ENCODE measurements at regions not wholly inside any gene's neighbourhood (a gene's known extent, or its start where the extent isn't known, plus 50 kb on each side); places are given as distances from the start of the nearest gene placed in this dataset.

DNA sequence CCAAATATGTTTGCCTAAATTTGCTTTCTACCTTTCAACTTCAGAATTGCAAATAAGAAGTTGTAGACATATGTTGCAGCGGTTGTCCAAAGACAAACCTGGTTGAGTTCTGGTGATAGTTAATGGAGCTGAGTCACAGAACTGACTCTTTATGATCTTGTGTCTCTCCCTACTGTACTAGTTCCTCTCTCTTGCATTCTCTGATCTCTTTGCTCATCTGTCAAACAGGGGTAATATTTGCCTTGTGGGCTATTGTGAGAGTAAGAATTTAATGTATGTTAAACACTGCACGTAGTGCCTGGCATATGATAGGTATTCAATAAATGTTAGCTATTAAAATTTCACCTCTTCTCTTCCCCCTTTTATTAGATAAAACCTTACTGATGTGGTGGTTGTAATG lies 283.5 kb upstream of the RGS6 start:
- intact Hi-C loops (cut with DNase I), result loop anchor here in 1 of 2 donors (5.0 kb wide), 1 partner anchor 111 kb away; no protein-coding TSS in a partner anchor
- no peak for DNase-seq (ENCODE audit: low spot score)

DNA sequence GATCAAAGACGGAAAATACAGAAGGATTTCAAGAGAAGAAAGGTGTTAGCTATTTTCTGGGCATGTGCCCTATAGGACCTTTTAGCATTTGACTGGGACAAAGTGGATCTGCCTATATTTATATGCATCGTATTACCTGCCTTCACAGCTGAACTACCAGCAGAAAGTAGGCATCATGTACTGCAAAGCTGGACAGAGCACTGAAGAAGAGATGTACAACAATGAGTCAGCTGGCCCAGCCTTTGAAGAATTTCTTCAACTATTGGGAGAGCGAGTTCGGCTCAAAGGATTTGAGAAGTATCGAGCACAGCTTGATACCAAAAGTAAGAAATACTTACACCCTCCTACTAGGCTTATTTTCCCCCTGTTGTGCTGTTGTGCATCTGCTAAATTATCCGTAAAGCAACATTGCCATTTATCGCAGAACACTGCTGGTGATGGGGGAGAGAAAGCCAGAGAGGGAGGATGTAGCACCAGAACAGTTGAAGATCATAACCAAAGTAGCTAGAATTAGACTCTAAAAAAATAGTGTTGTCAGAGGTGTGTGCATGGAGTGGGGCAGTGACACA lies 282.0 kb upstream of the RGS6 start:
- DNase-seq (ENCODE audit: low spot score), result no peak
- intact Hi-C loops (cut with DNase I), result no loop called here

DNA sequence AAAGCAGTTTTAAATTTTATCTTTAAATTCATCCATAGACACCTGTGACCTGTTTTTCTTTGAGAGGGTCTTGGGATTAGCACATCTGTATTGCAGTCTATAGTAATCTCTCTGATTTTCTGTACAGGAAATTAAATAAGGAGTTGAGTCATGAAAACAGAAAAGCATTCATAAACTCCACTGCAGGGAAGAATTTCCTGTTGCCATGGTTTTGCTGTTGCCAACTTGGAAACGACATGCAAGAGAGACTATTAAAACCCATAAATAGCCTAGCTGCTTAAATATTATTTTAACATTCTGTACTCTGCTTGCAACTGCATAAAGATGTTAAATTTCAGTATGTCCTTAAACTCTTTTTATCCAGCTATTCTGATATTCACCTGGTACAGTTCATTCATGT lies 281.0 kb upstream of the RGS6 start:
- intact Hi-C loops (cut with DNase I), result no loop called here
- no peak for DNase-seq (ENCODE audit: low spot score)

DNA sequence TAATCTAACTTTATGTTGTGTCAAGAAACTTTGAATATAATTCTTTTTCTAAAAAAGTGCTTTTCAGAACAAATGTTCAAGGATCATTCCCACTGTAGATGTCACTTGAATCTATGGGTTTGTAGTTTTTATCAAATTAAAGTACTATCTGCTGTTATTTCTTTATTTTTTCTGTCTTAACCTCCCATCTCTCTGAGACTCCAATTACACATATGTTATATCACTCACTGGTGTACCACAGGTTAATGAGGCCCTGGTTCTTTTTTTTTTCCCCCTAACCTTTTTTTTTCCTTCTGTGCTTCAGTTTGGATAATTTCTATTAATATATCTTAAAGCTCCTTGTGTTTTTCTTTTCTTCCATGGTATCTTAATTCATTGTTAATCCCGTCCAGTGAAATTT lies 279.9 kb upstream of the RGS6 start:
- intact Hi-C loops (cut with DNase I), result no loop called here
- DNase-seq (ENCODE audit: low spot score), result no peak

DNA sequence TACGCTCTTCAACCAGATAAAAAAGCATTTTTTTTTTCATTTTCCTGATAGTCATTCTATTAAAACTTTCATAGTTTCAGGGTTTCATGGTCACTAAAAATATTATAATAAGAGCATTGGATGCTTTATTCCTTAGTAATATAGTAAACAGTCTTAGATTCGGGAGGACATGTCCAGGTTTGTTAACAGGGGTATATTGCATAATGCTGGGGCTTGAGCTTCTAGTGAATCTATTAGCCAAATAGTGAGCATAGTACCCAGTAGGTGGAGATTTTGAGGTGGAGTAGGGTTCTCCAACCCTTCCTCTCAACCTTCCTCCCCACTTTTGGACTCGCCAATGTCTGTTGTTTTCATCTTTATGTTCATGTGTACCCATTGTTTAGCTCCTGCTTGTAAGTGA lies 277.4 kb upstream of the RGS6 start:
- intact Hi-C loops (cut with DNase I), result no loop called here
- DNase-seq (ENCODE audit: low spot score), result no peak

DNA sequence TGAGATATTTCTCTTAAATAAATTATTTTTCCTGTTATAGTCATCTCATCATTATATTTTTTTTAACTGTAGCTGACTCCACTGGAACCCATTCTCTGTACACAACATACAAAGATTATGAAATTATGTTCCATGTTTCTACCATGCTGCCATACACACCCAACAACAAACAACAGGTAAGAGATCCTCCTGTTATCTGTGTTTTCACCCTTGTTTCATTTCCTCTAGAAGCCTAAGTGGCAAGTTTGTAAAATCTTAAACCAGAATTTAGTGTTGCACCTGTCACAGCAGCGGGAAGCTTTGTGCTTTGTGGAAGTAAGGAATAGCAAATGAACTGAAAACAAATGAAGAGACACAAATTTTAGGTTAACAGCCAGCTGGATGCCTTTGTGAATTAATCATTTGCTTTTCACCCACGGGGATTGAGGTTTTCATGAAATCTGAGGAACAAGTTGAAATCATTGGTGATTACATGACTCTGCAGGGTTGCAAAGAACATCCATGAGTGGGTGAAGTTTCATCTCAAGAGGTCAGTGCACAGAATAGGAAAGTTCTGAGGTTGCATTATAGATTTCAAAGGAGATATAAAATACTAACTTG lies 273.9 kb upstream of the RGS6 start:
- intact Hi-C loops (cut with DNase I), result no loop called here
- no peak for DNase-seq (ENCODE audit: low spot score)

DNA sequence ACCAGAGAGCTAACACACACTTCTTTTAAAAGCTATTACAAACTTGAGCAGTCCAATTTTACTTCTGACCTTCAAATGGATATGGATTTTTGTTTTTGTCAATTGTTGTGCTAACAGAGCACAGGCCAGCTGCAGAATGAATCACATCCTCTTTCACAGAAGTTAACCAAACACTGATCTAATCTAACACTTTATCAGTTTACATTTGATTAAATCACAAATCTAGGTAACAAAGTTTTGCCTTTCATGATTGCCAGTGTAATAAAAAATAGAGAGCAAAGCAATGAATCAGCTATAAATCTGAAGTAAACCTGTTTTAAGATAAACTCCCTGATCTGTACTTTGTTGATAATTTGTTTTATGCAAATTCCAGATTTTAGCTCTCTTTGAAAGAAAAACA lies 273.1 kb upstream of the RGS6 start:
- no peak for DNase-seq (ENCODE audit: low spot score)
- intact Hi-C loops (cut with DNase I), result no loop called here

DNA sequence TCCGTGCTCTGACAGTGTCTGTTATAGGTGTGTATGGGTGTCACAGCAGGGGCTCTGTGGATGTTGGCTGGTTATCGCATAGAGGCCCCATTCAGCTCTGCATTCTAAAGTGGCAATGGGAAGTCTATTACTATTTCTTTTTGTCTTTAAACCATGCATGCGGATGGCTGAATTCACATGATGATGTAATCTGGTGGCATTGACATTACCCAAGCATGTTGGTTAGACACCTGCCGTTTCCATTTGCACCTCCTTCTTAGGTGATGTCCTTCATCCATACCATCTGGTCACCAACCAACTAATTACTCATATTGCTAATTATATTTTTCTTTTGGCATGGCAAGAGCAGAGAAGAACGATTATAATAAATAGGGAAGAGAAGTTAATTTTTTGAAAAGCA lies 270.8 kb upstream of the RGS6 start:
- no peak for DNase-seq (ENCODE audit: low spot score)
- intact Hi-C loops (cut with DNase I), result no loop called here

DNA sequence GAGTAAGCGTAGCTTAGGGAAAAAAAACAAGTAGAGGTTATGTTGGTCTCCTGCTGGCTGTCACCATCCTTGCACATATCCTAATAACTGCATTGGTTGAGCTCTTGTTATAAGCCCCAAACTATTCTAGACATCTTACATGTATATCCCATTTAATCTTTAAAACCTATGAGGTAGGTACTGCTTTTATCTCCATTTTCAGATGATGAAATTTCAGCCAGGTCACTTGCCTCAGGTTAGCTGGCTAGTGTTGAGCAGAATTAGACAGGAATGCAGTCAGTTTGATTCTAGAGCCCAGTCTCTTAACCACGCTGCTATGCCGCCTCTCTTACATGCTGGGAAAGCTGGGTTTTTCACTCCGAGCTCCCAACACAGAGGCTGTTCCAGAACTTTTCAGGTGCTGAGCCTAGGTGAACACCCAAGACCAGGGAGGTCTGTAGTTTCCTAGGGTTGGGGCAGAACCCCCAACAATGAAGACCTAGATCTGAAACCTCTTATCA lies 269.9 kb upstream of the RGS6 start:
- intact Hi-C loops (cut with DNase I), result no loop called here
- DNase-seq (ENCODE audit: low spot score), result no peak

DNA sequence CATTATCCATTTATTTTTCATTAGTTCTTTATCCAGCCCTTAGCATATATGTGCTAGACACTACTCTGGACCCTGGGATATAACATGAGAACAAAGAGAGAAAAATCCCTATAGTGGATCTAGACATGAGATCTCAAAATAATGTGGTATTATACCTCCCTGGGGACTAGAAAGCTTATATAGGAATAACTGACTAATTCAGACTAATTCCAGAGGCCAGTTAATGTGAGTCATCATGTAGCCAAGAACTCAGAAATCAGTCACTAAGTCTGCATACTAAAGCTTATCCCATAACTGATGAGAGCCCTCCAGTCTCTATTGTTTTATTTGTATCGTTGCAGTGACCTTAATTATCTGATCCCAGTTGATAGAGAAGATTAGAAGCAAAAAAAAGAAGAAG lies 267.1 kb upstream of the RGS6 start:
- intact Hi-C loops (cut with DNase I), result no loop called here
- no peak for DNase-seq (ENCODE audit: low spot score)

DNA sequence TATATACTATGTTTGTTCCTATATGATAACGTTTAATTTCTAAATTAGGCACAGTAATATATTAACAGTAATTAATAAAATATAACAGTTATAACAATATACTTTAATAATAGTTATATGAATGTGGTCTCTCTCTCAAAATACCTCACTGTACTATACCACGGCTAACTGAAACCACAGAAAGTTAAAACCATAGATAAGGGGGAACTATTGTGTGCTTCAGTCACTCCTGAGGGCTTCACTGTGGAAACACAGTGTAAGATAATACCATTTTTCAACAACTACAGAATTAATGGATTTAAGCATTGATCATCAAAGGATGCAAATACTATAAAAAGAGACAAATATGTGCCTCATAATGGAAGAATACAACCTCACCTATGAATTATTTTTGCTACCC lies 266.4 kb upstream of the RGS6 start:
- DNase-seq (ENCODE audit: low spot score), result no peak
- intact Hi-C loops (cut with DNase I), result loop anchor here in 1 of 2 donors (1.0 kb wide), 1 partner anchor 12 kb away; no protein-coding TSS in a partner anchor

DNA sequence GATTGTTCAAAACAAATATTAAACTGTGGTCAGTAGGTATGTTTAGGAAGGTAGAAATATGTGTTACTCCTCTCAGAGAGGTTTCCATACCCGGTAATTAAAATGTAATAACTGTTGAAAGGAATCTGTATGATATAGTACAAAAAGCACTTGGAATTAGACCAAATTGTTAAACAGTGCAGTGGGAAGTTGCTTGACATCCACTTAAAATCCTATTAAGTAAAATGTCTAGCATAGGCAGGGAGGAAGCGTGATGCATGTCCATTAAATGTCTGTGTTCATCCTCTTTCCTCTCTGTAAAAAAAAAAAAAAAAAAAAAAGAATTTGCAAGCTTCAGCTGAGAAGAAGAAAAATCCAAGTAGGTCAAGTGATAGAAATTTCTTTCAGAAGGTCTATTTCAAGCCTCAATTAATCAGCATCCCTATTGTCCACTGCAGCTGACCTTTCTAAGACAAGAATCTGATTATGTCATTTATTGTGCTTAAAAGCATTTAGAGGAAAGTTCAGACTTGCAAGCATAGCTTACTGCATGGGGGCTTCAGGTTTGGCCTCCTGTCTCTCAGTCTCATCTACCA lies 265.6 kb upstream of the RGS6 start:
- intact Hi-C loops (cut with DNase I), result loop anchor here in 1 of 2 donors (1.0 kb wide), 1 partner anchor 13 kb away; no protein-coding TSS in a partner anchor
- DNase-seq (ENCODE audit: low spot score), result no peak

DNA sequence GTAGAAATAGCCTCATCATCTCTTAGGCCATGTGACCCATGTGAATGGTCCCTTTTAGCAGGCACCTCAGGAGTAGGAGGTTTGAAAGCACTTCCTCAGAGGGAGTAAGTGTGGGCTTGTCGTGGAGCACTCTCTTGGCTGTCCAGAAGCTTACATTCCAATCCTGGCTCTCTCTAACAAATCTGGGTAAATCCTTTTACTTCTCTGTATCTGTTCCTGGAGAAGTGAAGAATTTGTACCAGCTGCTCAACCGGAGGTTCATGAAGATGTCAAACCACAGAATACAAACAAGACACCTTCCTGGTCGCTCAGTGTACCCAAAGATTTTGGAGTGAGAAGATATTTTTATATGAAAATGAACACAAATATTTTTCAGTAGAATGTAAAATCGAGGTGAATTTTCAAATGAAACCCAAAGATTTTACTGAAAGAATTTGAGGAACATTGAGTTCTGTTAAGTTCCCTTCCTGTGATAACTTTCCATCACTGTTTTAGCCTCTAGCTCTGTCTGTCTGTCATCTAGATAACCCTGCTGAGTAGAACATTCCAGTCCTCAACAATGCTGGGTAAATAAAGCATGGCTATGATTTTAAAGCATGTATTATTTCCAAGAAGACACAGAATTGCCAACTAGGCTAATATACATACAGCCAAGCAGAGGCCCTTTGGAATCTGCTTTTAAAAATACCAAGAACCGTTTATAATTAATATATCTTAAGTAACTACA lies 263.9 kb upstream of the RGS6 start:
- intact Hi-C loops (cut with DNase I), result no loop called here
- DNase-seq (ENCODE audit: low spot score), result no peak

DNA sequence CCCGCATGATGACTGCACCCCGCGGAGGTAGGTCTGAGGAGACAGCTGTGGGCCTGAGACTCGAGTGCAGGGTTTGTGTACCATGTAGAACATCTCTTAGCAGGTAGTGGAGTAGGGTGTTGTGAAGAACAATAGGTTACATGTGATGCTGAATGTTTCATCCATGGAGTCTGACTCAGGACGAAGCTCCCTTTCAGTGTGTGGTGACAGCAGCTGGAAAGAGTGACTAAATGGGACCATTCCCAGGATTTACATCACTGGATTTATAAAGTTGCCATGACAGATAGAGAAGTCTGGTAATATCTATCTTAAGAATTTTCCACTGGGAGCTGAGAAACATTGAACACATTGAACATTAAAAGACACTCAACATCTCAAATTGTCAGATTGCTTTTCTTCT lies 259.6 kb upstream of the RGS6 start:
- no peak for DNase-seq (ENCODE audit: low spot score)
- intact Hi-C loops (cut with DNase I), result no loop called here

DNA sequence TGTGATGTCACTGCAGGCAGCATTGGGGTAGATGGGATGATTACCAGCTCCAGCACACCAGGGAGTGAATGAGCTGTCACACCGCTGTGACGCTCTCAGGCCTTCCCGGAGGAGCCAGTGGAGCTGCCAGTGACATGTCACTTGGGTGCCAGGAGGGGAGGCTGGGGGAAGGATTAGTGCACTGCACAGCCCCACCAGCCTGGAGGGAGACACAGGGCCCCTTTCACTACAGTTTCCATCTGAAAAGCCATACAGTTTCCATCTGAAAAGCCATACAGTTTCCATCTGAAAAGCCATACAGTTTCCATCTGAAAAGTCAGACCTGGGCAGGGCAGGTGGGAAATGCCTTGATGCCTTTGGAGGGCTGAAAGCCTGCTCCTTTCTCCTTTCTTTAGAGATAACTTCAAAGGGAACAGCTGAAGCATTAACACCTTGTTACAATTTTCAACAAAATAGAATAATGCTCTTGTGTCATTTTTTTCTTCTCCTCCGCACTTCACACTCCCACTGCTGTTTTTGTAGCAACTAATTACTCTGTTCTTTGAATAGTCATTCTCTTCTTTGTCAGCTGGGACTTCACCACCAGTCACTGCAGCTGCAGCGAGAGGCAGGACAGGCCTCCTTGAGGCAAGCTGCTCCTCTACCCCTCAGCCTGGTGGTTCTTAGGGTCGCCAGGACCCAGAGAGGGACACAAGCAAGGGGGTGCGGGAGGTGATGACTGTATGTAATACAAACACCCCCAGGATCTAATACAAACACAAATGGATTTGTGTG lies 256.9 kb upstream of the RGS6 start:
- no peak for DNase-seq (ENCODE audit: low spot score)
- intact Hi-C loops (cut with DNase I), result no loop called here

DNA sequence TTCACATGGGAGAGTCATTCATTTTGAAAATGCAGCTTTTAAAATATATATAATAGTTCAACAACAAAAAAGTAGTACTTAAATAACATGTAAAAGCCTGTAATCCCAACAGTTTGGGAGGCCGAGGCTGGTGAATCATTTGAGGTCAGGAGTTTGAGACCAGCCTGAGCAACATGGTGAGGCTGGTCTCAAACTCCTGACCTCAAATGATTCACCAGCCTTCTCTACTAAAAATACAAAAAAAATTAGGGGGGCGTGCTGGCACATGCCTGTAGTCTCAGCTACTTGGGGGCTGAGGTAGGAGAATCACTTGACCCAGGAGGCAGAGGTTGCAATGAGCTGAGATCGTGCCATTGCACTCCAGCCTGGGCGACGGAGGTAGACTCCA lies 256.3 kb upstream of the RGS6 start:
- no peak for DNase-seq (ENCODE audit: low spot score)
- intact Hi-C loops (cut with DNase I), result no loop called here

DNA sequence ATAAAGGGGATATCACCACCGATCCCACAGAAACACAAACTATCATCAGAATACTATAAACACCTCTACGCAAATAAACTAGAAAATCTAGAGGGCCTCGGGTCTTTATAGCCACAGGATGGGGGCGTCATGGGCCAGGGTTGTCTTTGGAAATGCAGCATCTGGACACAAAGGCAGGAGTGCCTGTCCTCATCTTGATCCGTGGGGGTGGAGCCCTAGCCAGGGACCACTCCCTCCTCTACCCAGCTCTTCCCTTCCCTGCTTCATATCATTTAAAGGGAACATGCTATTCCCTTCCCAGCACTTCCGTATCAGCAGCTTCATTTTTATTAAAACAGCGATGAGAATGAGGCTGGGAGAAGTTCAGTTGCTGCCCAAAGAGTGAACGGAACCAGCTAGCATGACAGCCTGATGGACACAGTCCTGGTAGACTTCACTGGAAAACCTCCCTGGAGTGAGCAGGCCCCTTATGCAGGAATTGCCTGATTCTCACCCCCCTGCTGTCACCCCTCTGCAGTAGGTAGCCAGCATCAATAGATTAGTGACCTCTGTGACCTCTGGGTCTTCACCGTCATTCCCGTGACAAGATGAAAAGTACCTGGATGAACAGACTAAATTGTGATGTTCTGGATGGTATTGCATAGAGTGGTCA lies 251.4 kb upstream of the RGS6 start:
- intact Hi-C loops (cut with DNase I), result no loop called here
- DNase-seq (ENCODE audit: low spot score), result no peak

DNA sequence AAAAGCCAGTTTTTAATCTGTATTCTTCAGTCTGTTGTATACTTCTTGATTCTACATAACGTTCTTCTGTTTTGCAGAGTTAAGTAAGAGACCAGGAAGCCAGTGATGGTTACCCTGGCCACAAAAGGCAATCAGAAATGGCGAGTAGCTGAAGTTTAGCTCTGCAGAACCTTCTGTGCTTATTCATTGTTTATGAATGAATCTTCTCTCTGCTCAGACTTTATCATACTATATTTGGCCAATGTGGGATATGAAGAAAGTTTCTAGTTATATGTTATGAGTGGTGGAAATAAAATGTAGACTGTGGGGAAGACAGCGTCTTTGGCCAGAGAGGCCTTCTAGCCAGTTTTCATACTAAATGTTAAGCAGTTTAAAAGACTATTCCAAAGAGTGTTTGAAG lies 249.9 kb upstream of the RGS6 start:
- intact Hi-C loops (cut with DNase I), result no loop called here
- no peak for DNase-seq (ENCODE audit: low spot score)

DNA sequence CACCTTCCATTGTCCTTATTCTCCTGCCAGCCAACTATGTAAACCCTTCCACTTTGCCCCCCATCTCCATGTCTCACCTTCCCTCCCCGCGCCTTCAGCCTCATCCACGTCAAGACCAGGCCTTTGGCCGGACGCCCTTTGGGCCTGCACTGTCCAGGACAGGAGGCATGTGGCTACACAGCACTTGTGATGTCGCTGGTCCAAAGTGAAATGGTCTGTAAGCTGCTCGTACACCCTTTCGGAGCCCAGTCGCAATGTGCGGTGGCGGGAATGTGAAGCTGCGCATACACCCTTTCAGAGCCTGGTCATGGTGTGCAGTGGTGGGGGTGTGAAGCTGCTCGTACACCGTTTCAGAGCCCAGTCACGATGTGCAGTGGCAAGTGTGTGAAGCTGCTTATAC lies 247.9 kb upstream of the RGS6 start:
- intact Hi-C loops (cut with DNase I), result no loop called here
- no peak for DNase-seq (ENCODE audit: low spot score)

Data from posterior vena cava (tissue), 2 donors.